Activated B cell treated with CpG ODN at 0.5 μM for 24 hours (primary cell): ENCODE measurements at regions not wholly inside any gene's neighbourhood (a gene's known extent, or its start where the extent isn't known, plus 50 kb on each side); places are given as distances from the start of the nearest gene placed in this dataset.

ENCODE experiments used
- ATAC-seq: fragments of 200-7000 bp; cut with Tn5 transposase; one replicate; pipeline ENCODE4 v1.10.0; 2021; ENCODE audit warnings: low read depth, mild to moderate bottlenecking, moderate library complexity
- CTCF ChIA-PET: fragments of 350-600 bp; sonication (Branson Sonifier 250); formaldehyde crosslinking; loops from one replicate; lab custom pipeline; 2021; ENCODE audit warnings: antibody characterized with exemption; lab: Charles Lee
- POLR2A ChIA-PET: fragments of 350-600 bp; sonication (Branson Sonifier 250); formaldehyde crosslinking; loops from one replicate; lab custom pipeline; 2021; ENCODE audit warnings: antibody characterized with exemption; lab: Charles Lee
- DNase-seq: peaks from one replicate; pipeline ENCODE4 v3.0.0; 2022
- H3K27ac Mint-ChIP-seq: one replicate; pipeline ENCODE4 v1.8.0; 2020; ENCODE audit warnings: mixed read lengths
- H3K27me3 Mint-ChIP-seq: one replicate; pipeline ENCODE4 v1.8.0; 2021; ENCODE audit warnings: mixed read lengths
- H3K36me3 Mint-ChIP-seq: one replicate; pipeline ENCODE4 v1.8.0; 2021; ENCODE audit warnings: low read depth, mixed read lengths
- H3K4me1 Mint-ChIP-seq: one replicate; pipeline ENCODE4 v1.8.0; 2021; ENCODE audit warnings: mixed read lengths
- H3K4me3 Mint-ChIP-seq: one replicate; pipeline ENCODE4 v1.8.0; 2020; ENCODE audit warnings: mild to moderate bottlenecking, mixed read lengths
- H3K9me3 Mint-ChIP-seq: one replicate; pipeline ENCODE4 v1.8.0; 2020; ENCODE audit warnings: mixed read lengths
- intact Hi-C: fragments of 100-400 bp; cut with micrococcal nuclease; formaldehyde crosslinking; loops from one replicate; pipeline ENCODE4 v1.15.1; 2024
- TF ChIP-seq, protein P1 (sequence below): fragments of 200-600 bp; IDR thresholded peaks from one replicate; pipeline ENCODE4 v1.8.0; 2022; ENCODE audit warnings: antibody characterized with exemption, mild to moderate bottlenecking

DNA sequence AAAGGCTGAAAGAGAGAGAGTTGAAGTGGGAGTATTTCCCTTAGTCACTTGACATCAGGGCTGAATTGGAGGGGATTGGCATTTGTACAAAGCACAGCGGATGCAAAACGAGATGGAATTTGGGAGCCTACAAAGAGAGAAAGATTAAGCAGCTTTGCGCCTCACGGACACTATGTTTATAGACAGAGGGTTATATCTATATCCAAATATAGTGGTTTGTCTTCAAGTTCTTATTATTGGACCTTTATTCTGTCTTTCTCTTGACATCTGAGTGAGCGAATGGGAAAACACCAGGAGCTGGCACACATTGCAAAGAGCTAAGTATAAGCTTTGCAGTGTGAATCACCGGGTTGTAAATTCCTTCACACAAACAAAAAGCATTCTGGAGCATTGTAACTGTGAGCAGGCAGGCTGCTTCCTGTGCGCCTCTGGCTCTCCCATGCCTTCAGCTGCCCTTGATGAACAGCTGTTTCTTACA, 500.2 kb downstream of the STIM2 start:
- DNase-seq (no peak), ATAC-seq (no peak)
- TF ChIP-seq, protein P1, sequence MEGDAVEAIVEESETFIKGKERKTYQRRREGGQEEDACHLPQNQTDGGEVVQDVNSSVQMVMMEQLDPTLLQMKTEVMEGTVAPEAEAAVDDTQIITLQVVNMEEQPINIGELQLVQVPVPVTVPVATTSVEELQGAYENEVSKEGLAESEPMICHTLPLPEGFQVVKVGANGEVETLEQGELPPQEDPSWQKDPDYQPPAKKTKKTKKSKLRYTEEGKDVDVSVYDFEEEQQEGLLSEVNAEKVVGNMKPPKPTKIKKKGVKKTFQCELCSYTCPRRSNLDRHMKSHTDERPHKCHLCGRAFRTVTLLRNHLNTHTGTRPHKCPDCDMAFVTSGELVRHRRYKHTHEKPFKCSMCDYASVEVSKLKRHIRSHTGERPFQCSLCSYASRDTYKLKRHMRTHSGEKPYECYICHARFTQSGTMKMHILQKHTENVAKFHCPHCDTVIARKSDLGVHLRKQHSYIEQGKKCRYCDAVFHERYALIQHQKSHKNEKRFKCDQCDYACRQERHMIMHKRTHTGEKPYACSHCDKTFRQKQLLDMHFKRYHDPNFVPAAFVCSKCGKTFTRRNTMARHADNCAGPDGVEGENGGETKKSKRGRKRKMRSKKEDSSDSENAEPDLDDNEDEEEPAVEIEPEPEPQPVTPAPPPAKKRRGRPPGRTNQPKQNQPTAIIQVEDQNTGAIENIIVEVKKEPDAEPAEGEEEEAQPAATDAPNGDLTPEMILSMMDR = no peak
- CTCF ChIA-PET = no interaction called here
- Mint-ChIP-seq H3K27ac (no peak overlapping the region), H3K36me3 (no peaks in the 10 kb centered on the region), H3K4me1 (no peaks in the 10 kb centered on the region), H3K9me3 (no peaks in the 10 kb centered on the region), H3K4me3 (no peak overlapping the region), H3K27me3 (no peaks in the 10 kb centered on the region)
- POLR2A ChIA-PET = no interaction called here
- intact Hi-C loops = no loop called here

DNA sequence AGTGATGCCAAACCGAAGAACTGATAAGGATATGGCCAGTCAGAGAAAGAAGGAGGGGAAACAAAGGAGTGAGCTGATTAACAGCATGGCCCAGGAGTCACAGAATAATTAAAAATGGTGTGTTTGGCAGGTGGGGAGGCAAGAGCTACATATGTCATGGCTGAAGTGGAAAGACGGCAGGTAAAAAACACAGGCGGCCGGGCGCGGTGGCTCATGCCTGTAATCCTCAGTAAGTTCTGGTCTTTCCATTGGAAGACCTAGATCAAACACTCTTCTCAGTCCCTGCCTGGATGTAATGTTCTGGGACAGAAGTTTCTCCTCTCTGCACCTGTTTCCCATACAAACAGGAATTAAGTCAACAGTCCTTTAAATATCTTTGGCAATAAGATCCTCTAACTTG, 503.9 kb downstream of the STIM2 start:
- DNase-seq = no peak
- Mint-ChIP-seq H3K27me3 (no peaks in the 10 kb centered on the region), H3K4me3 (no peak overlapping the region), H3K4me1 (no peaks in the 10 kb centered on the region), H3K27ac (no peak overlapping the region), H3K36me3 (no peaks in the 10 kb centered on the region), H3K9me3 (no peaks in the 10 kb centered on the region)
- POLR2A ChIA-PET = no interaction called here
- no peak for ATAC-seq
- intact Hi-C loops = no loop called here
- CTCF ChIA-PET = no interaction called here
- TF ChIP-seq, protein P1 = no peak

DNA sequence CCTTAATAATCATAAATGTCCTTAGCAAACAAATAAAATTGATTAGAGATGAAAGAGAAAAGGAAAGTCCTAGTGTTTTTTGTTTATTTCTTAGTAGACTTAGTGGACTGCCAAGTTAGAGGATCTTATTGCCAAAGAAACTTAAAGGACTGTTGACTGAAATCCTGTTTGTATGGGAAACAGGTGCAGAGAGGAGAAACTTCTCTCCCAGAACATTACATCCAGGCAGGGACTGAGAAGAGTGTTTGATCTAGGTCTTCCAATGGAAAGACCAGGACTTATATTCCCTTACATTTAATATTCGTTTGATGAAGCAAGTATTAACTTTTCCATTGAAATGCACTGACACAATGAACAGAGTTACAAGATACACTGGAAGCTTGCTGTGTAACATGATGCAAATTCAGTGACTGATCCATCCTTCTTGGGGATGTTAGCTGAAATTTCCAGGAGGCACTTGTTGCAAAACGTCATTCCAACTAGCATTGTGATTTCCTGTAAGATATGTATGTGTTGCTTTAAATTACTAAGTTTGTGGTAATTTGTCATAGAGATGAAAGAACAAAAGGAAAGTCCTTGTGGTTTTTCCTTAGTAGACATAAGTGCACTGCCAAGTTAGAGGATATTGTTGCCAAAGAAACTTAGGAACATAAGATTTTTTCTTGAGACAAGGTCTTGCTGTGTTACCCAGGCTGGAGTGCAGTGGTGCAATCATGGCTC, 505.6 kb downstream of the STIM2 start:
- ATAC-seq = no peak
- no peak for DNase-seq
- CTCF ChIA-PET = no interaction called here
- no peak overlapping the region for H3K4me3 Mint-ChIP-seq
- H3K9me3 Mint-ChIP-seq = no peaks in the 10 kb centered on the region
- H3K4me1 Mint-ChIP-seq = no peaks in the 10 kb centered on the region
- intact Hi-C loops = no loop called here
- H3K27me3 Mint-ChIP-seq = no peaks in the 10 kb centered on the region
- H3K36me3 Mint-ChIP-seq = no peaks in the 10 kb centered on the region
- H3K27ac Mint-ChIP-seq = no peak overlapping the region
- TF ChIP-seq, protein P1 = no peak
- POLR2A ChIA-PET = no interaction called here

DNA sequence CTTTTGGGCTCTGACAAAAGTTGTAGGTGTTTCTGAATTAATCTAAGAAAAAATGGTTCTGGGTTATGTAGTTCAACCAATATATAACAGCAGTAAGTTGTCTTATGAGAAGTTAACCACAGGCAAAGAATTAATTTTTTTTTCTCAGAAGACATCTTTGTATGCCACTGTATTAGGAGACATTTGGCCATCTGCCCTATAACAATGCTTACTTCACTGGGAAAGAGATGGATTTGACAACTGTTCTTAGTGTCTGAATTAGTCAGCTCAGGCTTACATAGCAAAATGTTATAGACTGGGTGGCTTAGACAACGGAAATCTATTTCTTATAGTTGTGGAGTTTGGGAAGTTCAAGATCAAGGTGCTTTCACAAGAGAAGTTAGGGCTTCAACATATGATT, 508.1 kb downstream of the STIM2 start:
- H3K9me3 Mint-ChIP-seq = no peaks in the 10 kb centered on the region
- H3K27ac Mint-ChIP-seq = no peak overlapping the region
- no peak for DNase-seq
- H3K4me1 Mint-ChIP-seq = no peaks in the 10 kb centered on the region
- ChIA-PET POLR2A (no interaction called here), CTCF (no interaction called here)
- no peak for ATAC-seq
- intact Hi-C loops = no loop called here
- TF ChIP-seq, protein P1 = no peak
- H3K4me3 Mint-ChIP-seq = no peak overlapping the region
- no peaks in the 10 kb centered on the region for H3K36me3 Mint-ChIP-seq
- H3K27me3 Mint-ChIP-seq = no peaks in the 10 kb centered on the region

DNA sequence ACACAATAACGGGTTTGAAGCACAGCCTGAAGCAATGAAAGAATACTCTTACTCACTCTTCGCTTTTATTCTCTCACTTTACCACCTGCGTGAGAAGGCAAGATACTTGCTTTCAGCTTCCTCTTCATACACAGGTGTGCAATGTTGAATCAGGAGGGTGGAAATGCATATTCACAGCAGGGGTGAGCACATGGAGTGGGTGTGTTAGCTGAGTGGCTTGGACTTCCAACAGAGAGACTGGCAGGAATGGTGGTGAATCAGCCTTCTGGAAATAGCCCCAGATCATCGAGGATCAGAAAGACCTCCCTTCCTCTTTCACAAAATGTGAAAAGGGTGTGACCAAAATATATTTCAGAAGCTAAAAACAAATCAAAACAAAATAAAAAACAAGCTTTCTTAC, 521.2 kb downstream of the STIM2 start:
- no peak overlapping the region for H3K4me3 Mint-ChIP-seq
- DNase-seq = no peak
- H3K9me3 Mint-ChIP-seq = peaks cover 2% of the 10 kb centered on the region
- no peaks in the 10 kb centered on the region for H3K4me1 Mint-ChIP-seq
- TF ChIP-seq, protein P1 = no peak
- intact Hi-C loops = no loop called here
- ATAC-seq = no peak
- H3K27ac Mint-ChIP-seq = no peak overlapping the region
- ChIA-PET POLR2A (no interaction called here), CTCF (no interaction called here)
- H3K27me3 Mint-ChIP-seq = no peaks in the 10 kb centered on the region
- H3K36me3 Mint-ChIP-seq = no peaks in the 10 kb centered on the region
